HL-60 (cell line): ENCODE measurements at regions not wholly inside any gene's neighbourhood (a gene's known extent, or its start where the extent isn't known, plus 50 kb on each side); places are given as distances from the start of the nearest gene placed in this dataset.

ENCODE experiments used
- DNase-seq, 2 experiments: peaks; one replicate each; pipeline ENCODE4 v3.0.0-alpha.2; 2010 to 2020; ENCODE audit warnings: low read depth in 1 of 2, low spot score in 1 of 2
- H3K27ac ChIP-seq: fragments of 250-450 bp; sonication (Bioruptor Pico); replicated peaks from 2 replicates; pipeline ENCODE4 v1.5.1; 2020; ENCODE audit warnings: mild to moderate bottlenecking, moderate library complexity
- H3K27me3 ChIP-seq: fragments of 250-450 bp; sonication (Bioruptor Pico); 2 replicates; pipeline ENCODE4 v1.5.1; 2021; ENCODE audit warnings: mild to moderate bottlenecking, moderate library complexity; ENCODE audit not compliant: insufficient read depth, poor library complexity, severe bottlenecking
- H3K4me3 ChIP-seq: replicated peaks from 2 replicates; pipeline ENCODE4 v1.5.1; 2011; ENCODE audit warnings: mild to moderate bottlenecking, control low read depth, low read length; ENCODE audit not compliant: insufficient read depth
- GABPA ChIP-seq: IDR thresholded peaks from 2 replicates; pipeline ENCODE4 v1.6.1; 2012; ENCODE audit warnings: low read depth
- POLR2AphosphoS5 ChIP-seq: IDR thresholded peaks from 2 replicates; pipeline ENCODE4 v1.6.1; 2012; ENCODE audit warnings: low read depth
- SPI1 ChIP-seq: IDR thresholded peaks from 2 replicates; pipeline ENCODE4 v1.6.1; 2012; ENCODE audit warnings: low read depth, mild to moderate bottlenecking, borderline replicate concordance
- TF ChIP-seq, protein P1 (sequence below): IDR thresholded peaks from 2 replicates; pipeline ENCODE4 v1.6.1; 2012; ENCODE audit warnings: low read depth; ENCODE audit not compliant: insufficient replicate concordance
- TF ChIP-seq, protein P2 (sequence below): IDR thresholded peaks from one replicate; pipeline ENCODE4 v1.5.1; 2011; ENCODE audit warnings: low read length, control low read depth, inconsistent platforms; ENCODE audit not compliant: insufficient read depth

DNA sequence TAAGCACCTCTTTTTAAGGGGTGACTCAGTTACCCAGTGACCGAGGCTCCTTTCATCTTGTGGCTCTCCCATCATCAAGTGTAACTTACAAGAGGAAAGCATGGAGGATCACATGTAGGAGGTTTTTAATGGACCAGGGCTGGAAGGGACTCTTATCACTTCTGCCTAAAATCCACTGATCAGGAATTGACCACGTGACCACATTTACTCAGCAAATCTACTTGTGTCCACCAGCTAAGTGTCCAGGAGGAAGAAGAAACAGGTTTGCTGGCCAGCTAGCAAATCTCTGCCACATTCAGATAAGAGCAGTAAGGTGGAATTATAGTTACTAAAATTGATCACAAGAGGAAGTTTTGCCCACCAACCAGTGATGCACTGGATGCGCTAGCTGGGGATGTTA is 486.0 kb downstream of the ENC1 start:
- Histone ChIP-seq H3K4me3 (no peak overlapping the region), H3K27ac (no peak overlapping the region), H3K27me3 (no peaks in the 10 kb centered on the region)
- TF ChIP-seq, protein P1, sequence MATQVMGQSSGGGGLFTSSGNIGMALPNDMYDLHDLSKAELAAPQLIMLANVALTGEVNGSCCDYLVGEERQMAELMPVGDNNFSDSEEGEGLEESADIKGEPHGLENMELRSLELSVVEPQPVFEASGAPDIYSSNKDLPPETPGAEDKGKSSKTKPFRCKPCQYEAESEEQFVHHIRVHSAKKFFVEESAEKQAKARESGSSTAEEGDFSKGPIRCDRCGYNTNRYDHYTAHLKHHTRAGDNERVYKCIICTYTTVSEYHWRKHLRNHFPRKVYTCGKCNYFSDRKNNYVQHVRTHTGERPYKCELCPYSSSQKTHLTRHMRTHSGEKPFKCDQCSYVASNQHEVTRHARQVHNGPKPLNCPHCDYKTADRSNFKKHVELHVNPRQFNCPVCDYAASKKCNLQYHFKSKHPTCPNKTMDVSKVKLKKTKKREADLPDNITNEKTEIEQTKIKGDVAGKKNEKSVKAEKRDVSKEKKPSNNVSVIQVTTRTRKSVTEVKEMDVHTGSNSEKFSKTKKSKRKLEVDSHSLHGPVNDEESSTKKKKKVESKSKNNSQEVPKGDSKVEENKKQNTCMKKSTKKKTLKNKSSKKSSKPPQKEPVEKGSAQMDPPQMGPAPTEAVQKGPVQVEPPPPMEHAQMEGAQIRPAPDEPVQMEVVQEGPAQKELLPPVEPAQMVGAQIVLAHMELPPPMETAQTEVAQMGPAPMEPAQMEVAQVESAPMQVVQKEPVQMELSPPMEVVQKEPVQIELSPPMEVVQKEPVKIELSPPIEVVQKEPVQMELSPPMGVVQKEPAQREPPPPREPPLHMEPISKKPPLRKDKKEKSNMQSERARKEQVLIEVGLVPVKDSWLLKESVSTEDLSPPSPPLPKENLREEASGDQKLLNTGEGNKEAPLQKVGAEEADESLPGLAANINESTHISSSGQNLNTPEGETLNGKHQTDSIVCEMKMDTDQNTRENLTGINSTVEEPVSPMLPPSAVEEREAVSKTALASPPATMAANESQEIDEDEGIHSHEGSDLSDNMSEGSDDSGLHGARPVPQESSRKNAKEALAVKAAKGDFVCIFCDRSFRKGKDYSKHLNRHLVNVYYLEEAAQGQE, result no peak
- no peak for TF ChIP-seq SPI1
- no peak for TF ChIP-seq POLR2AphosphoS5
- no peak for TF ChIP-seq GABPA
- DNase-seq, result no peak

DNA sequence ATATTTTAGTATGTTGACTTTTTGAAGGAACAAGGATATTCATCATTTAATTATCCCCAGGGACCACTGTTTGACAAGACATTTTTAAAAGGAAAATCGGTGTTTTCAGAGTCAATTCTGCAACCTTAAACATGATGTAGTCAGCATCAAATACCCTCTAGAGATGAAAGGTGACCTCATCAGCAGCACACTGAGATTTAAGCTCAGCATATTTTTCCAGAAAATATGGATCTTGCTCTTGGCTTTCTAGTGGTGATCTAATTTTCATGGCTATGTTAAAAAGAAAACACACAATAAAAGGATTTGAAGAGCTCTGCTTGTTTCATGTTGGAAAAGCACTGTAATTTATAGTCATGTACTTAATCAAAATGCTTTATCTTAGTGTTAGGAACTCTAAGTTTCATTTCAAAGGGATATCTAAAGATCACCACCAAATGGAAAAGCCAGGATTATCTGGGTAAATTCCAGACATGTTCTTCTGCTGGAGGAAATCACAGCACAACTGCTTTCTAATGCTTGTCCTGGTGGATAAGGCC is 487.2 kb downstream of the ENC1 start:
- DNase-seq, result no peak
- Histone ChIP-seq H3K27ac (no peak overlapping the region), H3K27me3 (no peaks in the 10 kb centered on the region), H3K4me3 (no peak overlapping the region)
- no peak for TF ChIP-seq GABPA
- no peak for TF ChIP-seq SPI1
- no peak for TF ChIP-seq POLR2AphosphoS5
- TF ChIP-seq, protein P1, result no peak
- TF ChIP-seq, protein P2, sequence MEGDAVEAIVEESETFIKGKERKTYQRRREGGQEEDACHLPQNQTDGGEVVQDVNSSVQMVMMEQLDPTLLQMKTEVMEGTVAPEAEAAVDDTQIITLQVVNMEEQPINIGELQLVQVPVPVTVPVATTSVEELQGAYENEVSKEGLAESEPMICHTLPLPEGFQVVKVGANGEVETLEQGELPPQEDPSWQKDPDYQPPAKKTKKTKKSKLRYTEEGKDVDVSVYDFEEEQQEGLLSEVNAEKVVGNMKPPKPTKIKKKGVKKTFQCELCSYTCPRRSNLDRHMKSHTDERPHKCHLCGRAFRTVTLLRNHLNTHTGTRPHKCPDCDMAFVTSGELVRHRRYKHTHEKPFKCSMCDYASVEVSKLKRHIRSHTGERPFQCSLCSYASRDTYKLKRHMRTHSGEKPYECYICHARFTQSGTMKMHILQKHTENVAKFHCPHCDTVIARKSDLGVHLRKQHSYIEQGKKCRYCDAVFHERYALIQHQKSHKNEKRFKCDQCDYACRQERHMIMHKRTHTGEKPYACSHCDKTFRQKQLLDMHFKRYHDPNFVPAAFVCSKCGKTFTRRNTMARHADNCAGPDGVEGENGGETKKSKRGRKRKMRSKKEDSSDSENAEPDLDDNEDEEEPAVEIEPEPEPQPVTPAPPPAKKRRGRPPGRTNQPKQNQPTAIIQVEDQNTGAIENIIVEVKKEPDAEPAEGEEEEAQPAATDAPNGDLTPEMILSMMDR, result no peak

DNA sequence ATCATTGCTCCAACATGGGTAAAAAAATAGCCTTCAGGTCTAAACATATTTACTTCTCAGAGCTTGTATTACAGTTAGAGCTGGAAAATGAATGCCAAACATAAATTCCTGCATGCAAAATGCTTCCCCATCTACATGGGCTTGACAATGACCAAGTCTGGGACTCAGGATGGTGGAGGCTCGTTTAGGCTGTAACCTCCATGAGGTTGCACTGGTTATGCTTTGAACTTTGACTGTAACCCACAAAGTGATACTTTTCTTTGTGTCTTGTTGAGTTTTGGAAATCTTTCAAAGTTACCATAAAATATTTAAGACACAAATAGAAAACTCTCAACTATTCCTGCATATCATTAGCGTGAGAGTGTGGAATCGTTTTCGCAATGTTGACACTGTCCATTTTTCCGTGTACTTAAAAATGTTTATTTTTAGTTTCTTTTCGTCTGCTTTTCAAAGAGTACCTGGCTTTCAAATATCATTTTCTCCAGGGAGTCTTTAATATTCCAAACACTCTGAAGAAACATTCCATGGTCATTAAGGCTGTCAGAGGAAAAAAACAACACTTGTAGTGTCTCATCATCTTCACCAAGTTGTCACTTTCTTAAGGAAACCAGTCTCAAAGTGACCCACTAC is 487.8 kb downstream of the ENC1 start:
- TF ChIP-seq, protein P2, result no peak
- no peak for DNase-seq
- no peak overlapping the region for H3K27ac ChIP-seq

DNA sequence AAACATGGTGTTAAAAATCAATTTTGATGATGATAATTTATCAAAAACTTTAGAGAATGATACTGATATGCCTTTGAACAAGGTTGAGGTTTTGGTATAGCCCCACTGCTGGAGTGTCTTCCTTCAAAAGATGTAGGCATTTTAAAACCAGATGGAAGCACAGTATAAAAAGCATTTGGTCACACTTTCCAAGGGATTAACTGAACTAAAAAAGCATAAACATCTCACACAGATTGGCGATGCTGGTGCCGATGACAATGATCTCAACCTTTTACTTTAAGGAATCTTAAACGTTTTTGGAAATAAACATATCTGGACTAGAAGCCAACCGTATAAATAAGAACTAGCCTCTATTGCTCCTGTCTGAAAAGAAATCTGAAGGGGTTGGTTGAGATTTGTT is 488.4 kb downstream of the ENC1 start:
- no peak for DNase-seq
- Histone ChIP-seq H3K27ac (no peak overlapping the region), H3K27me3 (no peaks in the 10 kb centered on the region), H3K4me3 (no peak overlapping the region)
- TF ChIP-seq, protein P2, result no peak

More for the DNA sequence above, 487.8 kb downstream of the ENC1 start:
- H3K4me3 ChIP-seq, result no peak overlapping the region
- no peaks in the 10 kb centered on the region for H3K27me3 ChIP-seq
